ENCODE measurements at regions not wholly inside any gene's neighbourhood (a gene's known extent, or its start where the extent isn't known, plus 50 kb on each side); places are given as distances from the start of the nearest gene placed in this dataset.

DNA sequence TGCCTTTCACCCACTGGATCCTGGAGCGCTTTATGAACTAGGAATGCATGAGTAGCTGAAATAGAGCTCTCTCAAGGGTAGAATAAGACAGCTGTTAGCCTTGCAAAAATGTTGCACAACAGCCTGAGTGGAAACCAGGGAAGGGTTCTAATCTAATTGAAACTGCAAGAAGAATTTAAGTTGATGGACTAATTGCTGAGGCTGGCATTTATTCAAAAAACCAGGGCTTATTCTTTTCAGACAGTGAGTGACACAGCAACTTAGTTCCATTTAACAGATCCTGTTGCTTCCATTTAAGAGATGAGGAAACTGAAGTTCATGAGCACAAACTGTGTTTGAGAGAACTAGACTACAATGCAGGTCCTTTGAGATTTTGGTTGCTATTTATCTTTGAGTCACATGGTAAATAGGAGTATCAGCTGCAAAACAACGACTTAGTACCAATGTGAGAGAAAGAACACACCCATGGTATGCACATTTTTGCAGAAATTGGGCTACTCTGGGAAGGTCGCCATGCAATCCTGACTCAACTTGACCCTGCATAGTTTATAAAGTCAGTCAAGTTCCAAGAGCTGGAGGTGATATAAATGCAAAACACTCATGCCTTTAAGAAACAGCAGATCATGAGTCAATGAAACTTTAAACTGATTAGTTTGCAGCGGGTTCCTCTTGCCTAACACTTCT, 76.4 kb upstream of the PARD3B start:
- H3K4me3 ChIP-seq (ENCODE audit: low read length), result no peak overlapping the region
- no peak for DNase-seq (ENCODE audit: low read depth, low spot score)

DNA sequence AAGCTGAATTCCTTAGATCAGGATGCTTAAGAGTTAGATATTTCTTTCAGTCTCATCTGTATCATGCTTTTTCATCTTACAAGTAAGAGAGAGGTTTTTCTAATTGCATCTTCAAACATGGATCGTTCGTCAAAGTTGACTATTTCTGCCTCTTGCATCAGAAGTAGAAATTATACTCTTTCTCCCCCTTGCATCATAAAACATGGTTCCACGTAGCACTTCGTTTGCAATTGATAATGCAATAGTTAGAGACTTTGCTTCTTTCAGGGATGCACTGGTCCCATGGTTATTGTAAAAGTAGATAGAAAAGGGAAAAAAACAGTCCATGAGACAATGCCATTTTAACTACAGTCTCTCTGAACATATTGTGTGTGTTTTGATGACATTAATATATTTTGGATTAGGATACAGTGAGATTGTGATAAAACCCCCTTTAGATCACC, 75.1 kb upstream of the PARD3B start:
- no peak overlapping the region for H3K4me3 ChIP-seq (ENCODE audit: low read length)
- DNase-seq (ENCODE audit: low read depth, low spot score), result no peak

DNA sequence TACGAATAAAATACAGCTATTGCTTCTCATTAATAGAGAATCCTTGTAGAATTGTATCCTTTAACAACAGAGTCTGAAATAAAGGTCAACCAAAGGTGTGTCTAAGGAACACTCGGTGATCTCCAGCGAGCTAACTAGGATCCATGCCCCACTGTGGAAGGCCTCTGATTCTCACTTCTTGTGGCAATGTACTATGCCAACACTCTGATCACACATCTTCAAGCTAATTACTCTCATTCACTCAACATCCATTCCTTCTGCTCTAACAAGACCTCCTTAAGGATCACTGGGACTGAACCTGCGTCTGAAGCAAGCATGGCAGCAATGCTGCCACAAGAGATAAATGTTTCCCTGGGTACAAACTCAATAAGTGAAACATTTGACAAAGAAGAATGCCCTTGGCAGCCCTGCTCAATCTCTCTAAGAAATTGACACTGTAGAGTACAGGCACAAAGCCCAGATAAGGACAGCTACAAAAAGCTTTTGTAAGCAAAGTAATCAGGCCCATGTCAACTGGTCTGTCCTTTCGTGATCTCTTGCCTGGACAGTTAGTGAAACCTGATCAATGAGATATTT, 74.6 kb upstream of the PARD3B start:
- DNase-seq (ENCODE audit: low read depth, low spot score), result no peak
- H3K4me3 ChIP-seq (ENCODE audit: low read length), result no peak overlapping the region

DNA sequence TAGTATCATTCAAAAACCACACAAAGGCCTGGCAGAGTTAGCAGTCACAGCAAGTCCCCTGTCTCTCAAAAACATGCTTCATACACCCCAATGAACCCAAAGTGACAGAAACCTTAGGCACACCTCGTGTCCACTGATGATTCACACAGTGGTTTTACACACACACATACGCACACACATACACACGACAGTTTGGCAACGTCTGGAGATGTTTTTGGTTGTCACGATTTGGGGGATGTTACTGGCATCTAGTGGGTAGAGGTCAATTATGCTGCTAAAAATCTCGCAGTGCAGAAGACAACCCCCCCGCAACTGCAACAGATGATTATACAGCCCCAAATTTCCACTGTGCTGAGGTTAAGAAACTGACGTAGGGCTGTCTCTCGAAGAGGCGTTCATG, 72.9 kb upstream of the PARD3B start:
- DNase-seq (ENCODE audit: low read depth, low spot score), result no peak

DNA sequence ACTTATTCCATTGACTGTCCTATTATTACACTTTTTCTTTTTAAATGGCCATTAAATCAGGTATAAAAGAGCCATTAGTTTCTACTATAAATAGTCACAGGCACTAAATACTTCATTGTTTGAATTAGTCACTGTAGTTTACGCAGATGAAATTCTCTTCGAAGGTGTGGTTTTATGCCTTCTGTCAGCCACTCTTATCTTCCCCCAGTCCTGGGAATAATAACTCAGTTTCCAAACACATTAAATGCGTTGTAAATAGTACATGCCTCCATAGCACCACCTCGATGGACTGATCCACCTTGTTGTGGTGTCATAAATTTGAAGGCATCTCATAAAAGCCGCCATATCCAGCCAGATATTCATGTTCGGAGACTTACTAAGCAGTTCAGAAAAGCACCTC, 72.1 kb upstream of the PARD3B start:
- DNase-seq (ENCODE audit: low read depth, low spot score), result no peak
- H3K4me3 ChIP-seq (ENCODE audit: low read length), result no peak overlapping the region

More for the DNA sequence above, 72.9 kb upstream of the PARD3B start:
- no peak overlapping the region for H3K4me3 ChIP-seq (ENCODE audit: low read length)

DNA sequence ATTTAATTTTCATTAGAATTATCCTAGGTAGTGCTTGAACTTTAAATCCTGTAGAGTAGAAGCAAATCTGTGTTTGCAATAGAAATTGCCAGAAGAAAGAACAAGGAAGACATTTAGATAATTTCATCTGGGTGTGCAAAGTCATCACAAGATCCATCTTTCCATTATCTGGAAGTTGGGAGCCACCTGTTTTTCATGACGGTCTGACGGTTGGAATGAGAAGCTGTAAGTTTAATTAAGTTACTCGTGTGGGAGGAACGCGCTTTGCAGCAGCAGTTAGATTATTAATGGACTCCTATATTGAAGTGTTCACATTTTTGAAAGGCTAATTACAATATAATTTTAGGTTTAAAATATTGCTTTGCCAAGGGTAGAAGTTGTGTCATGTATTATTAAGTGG, 69.9 kb upstream of the PARD3B start:
- no peak for DNase-seq (ENCODE audit: low read depth, low spot score)
- H3K4me3 ChIP-seq (ENCODE audit: low read length), result no peak overlapping the region

DNA sequence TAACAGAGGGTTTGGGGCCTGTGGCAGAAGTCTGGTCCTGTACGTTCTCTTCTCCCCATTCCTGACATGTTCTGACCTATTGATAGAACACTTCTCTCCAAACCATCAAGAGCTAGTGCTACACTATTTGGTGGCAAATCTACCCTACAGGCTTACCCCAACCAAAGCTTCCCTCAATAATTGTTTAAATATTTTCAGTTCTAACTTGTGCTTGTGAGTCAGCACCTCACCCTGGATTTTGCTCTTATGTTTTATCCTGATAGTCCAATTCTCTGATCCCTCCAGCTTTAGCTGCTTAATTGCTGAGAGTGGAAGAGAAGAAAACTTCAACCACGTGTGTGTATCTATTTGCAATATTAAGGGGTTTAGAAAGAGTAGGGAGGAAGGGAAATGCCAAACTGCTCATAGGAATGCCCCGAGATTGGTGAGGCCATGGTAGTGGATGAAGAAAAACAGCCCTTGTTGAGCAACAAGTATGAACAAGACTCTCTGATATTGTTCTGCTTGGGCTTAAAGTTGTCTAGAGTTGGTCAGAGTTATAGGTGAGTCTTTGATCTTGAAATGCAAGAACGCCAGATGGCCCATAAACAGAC, 67.8 kb upstream of the PARD3B start:
- H3K4me3 ChIP-seq (ENCODE audit: low read length), result no peak overlapping the region
- no peak for DNase-seq (ENCODE audit: low read depth, low spot score)

DNA sequence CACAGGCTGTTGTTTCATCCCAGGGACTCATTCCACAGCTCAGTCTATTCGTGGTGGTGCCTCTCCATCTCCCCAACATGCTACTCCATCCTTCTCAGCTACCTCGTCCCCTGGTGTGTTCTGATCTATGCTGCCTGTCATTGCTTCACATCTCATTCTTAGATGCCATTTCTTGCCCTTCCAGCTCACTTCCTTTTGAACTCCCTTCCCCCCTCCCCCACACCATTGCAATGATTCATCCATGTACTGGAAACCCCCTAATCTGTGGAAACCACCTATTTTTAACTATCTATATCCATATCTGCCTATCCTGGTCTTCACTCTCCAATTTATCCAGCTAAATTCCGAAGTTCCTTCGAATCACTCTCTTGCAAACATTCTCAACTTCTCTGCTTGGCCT, 65.7 kb upstream of the PARD3B start:
- no peak overlapping the region for H3K4me3 ChIP-seq (ENCODE audit: low read length)
- no peak for DNase-seq (ENCODE audit: low read depth, low spot score)

DNA sequence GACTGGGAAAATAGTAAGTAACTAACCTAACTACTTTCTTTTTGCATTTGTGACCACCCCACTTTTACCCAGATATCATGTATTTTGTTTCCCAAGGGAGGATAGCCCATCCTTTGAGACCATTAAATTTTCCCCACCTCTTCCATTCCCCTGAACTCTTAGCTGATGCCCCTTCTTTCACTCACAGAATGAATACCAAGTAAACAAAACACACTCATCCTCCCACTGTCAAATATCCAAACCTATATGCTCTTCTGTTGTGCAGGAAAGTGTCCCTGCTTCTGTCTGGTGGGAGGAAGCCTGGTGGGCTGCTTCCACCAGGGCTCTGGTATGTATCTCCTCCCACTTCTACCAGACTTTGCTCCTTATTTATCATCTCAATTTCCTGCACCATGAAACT, 64.6 kb upstream of the PARD3B start:
- no peak for DNase-seq (ENCODE audit: low read depth, low spot score)
- H3K4me3 ChIP-seq (ENCODE audit: low read length), result no peak overlapping the region

DNA sequence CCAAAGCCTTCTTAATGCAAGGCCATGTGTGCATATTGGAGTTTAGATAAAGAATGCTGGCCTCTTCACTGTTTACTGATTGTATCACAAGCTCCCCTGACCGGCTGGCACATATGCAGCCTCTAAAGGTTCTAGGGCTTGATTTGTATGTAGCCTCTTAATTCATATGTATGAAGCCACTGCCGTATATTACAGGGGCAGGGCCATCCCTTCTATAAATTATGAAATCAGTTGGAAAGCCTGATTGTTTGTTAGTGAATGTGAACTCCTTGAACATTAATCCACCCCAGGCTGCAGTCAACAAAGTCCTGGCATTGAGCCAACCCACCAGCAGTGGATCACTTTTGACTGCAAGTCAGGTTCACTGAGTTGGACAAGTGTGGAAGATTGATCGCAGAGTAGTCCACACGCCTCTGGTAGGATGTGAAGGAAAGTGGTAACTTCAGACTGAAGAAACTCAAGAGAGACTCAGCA, 61.6 kb upstream of the PARD3B start:
- no peak overlapping the region for H3K4me3 ChIP-seq (ENCODE audit: low read length)
- DNase-seq (ENCODE audit: low read depth, low spot score), result no peak

DNA sequence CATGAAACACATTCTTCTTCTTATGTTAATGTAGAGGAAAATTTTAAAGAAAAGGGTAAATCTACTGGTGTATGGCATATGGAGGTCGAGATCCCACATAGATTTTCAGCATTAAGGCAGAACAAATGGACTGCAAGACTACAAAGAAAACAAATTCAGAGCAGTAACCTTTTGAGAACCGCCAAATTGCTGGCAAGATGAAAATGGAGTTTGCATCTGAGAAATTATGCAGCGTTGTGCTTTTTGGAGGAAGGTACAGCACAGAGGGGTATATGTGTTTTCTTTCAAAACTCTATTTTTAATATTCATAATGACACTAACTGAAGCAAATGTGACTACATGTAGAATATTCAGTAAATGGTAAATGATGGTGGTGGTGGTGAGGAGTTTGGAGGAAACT, 59.0 kb upstream of the PARD3B start:
- DNase-seq (ENCODE audit: low read depth, low spot score), result no peak
- no peak overlapping the region for H3K4me3 ChIP-seq (ENCODE audit: low read length)

DNA sequence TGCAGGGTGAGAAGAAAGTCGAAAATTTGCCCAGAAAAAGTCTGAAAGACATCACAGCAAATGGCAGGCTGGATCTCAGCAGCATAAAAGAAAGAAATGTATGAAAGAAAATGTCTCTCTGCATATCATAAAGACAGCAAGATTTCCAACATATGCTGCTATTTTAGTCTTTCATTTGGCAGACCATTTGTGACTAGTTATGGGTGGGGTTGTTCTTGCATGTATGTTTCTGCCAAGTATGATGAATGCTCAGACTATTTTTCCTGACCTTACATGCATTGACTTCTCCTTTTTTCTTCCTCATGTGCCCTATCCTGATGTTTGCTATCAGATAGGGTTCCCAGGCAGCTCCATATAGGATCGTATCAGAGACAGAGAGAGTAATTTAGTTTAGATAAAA, 58.5 kb upstream of the PARD3B start:
- no peak overlapping the region for H3K4me3 ChIP-seq (ENCODE audit: low read length)
- no peak for DNase-seq (ENCODE audit: low read depth, low spot score)

DNA sequence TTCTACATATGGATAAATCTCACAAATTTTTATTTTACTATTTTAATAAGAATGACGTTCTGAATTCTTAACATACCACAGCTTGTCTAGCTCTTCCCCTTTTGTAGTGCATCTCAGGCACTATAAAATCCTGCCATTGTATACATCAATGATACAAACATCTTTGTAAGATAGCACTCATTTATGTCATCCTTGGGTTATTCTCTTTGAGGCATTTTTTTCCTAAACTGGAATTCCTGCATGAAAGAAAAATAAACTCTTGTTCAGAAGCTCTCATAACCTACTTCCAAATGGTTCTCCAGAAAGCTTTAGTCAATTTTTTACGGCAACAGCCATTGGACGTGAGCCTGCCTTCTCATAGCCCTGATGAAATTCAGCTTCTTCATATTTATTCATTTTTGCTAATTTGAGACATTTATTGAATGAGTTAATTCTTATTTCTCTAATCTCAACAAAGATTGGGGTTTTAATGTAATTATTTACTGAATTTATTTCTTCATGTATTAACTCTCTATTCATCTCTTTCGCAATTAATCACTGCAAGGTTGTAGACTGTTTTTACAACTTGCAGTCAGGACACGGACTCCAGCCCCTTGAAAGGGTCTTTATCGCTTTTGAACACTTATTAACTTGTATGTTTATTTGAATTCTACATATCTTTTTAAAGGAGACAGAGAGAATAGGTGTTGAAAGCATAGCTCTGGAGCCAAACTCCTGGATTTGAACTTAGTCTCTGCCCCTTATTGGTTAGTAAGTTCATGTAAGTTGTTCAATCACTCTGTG, 57.6 kb upstream of the PARD3B start:
- H3K4me3 ChIP-seq (ENCODE audit: low read length), result no peak overlapping the region
- DNase-seq (ENCODE audit: low read depth, low spot score), result no peak

DNA sequence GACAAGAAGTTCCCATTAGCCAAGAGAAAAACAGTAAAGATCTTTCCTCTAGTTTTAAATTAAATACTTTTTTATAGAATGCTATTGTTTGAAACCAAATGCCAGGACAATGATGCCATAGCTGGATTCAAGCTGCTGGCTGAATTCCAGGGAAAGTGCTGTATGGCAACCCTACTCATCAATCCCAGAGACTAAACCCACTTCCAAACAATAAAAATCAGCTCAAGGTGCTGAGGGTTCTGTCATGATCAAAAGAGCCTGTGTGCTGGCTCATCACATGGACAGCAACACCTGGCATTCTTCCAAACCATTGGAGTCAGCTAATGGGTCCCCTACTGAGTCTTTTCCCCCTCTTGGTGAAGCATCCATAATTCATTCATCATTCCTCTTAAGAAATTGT, 53.7 kb upstream of the PARD3B start:
- H3K4me3 ChIP-seq (ENCODE audit: low read length), result no peak overlapping the region

DNA sequence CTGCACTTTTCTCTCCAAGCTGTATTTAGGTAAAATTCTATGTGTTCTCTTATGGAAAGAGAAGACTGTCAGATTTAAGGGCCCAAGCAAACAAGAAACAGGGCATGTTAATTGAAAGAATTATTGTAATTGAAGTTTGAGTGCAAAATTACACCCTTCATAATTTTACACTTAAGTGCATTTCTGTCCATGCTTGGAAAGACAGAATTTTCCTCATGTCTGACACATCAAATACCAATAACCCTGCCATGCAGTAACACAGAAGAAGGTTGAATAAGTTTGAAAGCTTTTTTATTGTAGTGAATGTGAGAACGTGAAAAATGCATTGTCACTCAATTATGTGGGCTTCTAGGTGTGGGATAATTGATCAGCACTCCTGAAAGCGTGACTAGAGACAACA, 52.9 kb upstream of the PARD3B start:
- no peak for DNase-seq (ENCODE audit: low read depth, low spot score)
- H3K4me3 ChIP-seq (ENCODE audit: low read length), result no peak overlapping the region

More for the DNA sequence above, 53.7 kb upstream of the PARD3B start:
- no peak for DNase-seq (ENCODE audit: low read depth, low spot score)

DNA sequence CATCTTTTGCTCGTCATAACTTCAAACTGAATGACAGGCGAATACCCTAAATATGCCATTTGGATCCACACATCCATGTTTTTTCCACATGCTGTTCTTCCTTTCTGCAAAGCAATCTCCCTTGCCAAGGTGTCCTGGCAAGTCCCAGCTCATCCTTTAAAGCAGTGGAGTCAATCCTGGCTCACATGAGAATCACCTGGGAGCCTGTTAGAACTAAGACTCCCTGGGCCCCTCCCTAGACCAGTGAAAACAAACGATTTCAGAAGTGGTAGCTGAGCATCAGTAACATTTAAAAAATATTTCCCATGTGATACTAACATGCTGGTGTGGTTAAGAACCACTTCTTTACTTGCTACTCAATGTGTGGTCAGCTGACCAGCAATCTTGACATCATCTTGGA, 50.6 kb upstream of the PARD3B start:
- DNase-seq (ENCODE audit: low read depth, low spot score), result no peak
- H3K4me3 ChIP-seq (ENCODE audit: low read length), result no peak overlapping the region

DNA sequence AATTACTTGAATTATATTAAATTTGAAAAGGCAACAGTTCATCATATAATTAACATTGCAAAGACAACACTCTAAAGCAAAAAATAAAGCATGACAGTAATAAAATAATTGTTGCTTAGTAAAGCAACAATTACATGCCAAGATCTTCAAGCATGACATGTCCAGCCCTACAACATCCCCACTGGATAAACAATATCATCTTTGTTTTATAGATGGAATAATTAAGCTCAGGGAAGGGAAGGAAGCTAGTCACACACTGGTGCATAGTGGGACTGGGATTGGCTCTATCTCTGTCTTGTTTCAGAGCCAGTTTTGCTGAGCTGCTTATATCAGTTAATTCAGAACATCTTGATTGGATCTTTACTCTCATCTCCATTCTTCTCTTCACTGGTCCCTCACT, 49.9 kb upstream of the PARD3B start:
- H3K4me3 ChIP-seq (ENCODE audit: low read length), result no peak overlapping the region
- DNase-seq (ENCODE audit: low read depth, low spot score), result no peak

Data from Jurkat, Clone E6-1 (cell line).